ENCODE measurements at regions not wholly inside any gene's neighbourhood (a gene's known extent, or its start where the extent isn't known, plus 50 kb on each side); places are given as distances from the start of the nearest gene placed in this dataset.
"Not testable (repeated sequence)": the region's sequence is repeated elsewhere in the genome, so short reads cannot be mapped to it uniquely, and the experiment has no call there.

DNA sequence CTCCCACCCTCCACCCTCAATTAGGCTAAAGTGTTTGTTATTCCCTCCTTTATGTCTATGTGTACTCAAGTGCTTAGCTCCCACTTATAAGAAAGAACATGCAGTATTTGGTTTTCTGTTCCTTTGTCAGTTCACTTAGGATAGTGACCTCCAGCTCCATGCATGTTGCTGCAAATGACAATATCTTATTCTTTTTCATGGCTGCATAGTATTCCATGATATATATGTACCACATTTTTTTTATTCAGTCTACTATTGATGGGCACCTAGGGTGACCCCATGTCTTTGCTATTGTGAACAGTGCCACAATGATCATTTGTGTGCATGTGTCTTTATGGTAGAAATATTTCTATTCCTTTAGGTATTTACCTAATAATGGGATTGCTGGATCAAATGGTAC is 114.3 kb downstream of the DLEU7 start:
- no peak for DNase-seq

DNA sequence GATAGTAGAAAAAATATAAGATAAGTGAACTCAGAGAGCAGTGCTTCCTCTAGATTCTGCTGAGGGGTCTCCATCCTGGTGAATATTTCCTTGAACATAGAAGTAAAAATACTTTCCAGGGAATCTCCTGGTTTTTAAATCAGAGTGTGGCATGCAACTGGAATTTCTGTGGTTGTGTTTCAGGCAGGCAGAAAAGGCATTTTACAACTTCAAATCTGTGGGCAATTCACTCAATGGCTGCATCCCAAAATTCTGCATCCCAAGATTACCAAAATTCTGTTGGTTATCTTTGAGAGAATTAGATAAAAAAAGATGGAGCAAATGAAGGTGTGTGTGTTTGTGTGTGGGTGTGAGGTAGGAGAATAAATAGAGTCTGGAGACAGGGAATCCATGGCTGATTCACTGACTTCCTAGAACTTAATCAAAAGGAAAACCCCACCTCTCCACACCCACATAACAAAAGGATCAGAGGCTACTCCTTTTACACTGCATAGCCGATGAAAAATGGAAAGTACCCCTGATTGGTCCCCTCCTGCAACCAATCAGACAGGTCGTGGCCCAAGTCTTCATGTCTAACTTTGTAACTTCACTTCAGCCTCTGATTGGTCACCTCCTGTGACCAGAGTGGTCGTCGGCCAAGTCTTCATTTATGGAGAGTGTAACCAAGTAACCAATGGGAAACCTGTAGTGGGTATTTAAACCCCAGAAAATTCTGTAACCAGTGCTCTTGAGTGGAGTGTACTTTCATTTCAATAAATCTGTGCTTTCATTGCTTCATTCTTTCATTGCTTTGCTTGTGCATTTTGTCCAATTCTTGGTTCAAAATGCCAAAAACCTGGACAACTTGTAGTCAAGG is 112.8 kb downstream of the DLEU7 start:
- no peak for DNase-seq

DNA sequence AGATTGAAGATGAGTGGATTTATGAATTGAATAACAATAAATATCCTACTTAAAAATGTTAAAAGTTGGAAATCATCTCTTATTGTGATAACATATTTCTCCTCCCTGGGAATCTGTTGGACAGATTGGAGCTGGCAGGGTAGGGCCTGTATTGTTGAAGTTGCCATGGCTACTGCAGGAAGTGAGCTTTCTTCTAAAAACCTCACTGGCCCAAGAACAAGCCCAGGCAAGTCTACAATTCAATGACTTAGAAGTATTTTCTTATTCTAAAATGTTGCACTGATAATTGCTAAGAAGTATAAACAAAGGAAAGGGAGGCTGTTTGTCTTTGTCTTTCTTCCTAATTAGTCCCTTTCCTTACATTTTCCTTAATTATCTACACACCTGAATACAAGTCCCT is 112.1 kb downstream of the DLEU7 start:
- no peak for DNase-seq

DNA sequence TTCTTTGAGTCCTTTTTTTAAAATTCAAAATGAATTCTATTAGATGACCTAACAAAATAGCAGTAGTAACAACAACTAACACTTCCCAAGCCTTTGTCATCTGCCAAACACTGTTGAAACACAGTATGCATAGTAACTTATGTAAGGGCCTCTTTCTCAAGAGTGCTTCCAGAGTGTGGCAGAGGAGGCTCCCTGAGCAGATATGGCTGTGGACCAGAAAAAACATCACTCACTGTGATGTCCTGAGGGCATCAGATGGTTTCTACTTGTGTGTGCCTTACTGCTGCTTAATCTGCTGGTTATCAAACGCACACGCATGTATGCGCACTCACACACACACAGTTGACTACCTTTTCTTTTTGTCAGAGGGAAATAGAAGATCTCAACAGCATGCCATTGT is 110.8 kb downstream of the DLEU7 start:
- DNase-seq = no peak

DNA sequence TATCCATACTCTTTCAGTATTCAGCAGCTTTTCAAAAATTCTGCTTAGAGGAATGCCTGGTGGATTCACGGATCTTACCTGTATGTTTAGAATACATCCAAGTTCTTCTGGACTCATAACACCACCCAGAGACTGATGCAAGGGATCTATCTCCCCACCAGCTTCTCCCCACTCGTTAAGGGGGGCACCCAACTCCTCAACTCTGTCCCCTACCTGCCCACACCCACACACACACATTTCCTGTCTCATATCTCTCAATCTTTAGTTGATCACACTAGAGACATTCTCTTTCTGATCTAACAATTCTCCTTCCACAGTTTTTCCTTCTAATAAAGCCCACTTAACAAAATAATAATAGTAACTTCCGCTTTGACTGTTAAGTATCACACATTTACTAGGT is 110.1 kb downstream of the DLEU7 start:
- no peak for DNase-seq

DNA sequence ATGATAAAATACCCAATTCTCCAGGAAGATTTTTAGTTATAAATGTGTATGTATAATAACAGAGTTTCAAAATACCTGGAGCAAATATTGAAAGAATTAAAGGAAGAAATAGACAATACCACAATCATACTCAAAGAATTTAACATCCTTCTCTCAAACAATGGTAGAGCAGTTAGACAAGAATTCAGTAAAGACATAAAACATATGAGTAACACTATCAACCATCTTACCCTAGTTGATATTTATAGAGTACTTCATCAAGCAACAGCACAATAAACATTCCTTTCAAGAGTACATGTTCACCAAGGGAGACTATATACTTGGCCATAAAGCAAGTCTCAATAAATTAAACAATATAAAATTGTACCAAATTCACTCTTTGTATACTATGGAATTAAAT is 108.4 kb downstream of the DLEU7 start:
- no peak for DNase-seq

DNA sequence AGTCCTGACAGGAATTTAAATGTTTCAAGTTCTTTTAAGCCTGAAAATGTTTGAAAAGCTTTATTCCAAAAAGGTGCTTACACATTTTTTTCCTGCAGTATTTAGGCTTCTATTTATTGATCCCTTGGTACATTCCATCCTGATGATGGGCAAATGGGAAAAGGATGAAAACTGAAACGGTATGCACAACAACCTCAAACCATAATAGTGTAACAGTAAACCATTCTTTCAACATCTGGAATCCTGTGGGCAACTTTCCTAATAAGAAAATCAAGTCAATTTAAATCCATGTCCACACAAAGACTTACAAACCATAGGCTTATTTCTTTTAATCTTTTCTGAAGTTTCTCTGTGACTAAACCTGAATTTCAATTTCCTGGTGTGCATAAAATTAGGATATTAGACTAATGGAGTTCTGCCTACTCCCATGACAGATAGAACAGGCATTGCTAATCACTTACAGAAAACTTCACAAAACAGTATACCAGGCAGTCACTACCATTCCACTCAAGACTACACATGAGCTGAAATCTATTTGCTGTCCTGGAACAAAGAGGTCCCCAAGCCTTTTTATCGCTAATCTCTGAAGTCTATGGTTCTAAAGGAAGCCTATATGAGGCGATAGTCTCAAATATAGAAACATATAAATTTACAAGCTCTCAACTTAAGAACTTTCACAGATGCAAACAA is 103.3 kb downstream of the DLEU7 start:
- DNase-seq = no peak

DNA sequence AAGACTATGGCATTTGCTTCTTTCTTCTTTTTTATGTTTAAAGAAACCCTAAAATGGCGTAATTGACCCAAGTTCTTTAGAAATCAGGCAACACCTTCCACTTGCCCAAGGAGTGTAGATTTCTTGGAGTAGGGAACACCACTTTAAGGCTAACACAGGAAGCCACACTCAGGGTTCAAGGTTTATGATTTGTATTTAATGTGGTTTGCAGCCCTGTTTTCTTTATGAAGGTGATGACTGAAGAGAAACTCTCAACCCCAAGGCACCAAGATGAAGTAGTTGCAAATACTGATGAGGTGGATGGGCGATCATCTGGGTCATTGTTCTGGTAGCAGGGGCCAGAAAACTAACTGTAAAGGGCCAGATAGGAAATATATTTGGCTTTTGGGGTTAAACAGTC is 101.1 kb downstream of the DLEU7 start:
- DNase-seq = no peak

DNA sequence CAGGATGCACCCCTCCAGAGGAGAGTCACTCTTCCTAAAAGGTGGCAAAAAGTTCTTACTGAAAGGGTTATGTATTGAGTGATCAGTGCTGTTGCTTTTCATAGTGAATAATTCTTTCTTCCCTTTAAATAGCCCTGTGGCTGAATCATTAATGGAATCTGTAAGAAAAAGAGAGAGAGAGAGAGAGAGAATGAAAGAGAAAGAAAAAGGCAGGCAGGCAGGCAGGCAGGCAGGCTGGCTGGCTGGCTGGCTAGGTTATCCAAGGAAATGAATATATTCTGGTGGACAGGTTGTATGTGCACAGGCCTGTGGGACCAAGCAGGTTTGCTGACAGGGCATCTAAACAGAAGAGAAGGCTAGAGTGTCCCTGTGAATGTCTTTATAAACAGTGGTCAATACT is 100.5 kb downstream of the DLEU7 start:
- DNase-seq = no peak

DNA sequence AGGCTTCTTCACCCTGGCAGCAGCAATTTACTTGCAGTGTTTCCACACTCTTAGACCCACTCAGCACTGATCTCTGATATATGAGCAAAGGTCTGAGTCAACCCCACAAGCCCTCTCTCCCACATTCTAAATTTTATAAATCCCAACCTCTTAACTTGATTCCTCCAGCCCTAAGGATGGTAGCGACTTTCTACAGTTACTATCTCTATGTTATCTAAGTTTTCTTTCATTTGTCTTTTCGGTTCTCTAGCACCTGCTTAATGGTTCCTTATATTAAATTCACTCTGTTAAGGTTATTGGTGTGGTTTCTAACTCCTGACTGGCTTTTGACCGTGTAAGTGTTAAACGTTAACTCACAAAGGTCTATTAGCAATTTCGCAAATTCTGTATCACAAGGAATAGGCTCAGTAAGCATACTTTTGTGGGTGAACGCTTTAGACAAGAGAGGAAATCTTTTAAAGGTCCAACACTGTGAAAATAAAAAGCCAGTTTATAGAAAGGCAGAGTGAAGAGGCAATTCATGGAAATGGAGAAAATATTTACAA is 99.3 kb downstream of the DLEU7 start:
- DNase-seq = no peak

DNA sequence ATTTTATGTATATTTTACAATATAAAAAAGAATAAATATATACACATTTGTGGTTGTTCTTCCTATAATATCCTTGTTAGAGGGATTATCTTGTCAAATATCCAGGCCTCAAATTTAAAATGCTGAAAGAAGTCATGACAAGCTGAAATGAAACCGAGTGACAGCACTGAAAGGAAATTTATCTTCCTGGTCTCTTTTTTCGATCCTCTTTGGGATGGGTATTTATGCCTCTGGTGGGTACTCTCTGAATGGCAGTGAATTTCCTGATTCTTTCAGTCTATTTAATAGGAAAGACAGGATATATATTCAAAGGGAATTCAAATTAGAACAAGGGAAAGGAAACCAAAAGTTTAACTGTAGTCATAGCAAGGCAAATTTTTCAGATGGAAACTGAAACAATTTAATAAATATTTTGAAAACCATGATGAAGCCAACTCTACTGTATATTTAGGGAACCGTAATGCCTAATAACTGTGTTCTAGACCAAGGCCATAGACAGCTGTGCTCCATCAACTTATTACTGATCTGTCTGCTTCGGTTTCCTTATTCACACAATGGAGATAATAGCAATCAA is 97.9 kb downstream of the DLEU7 start:
- no peak for DNase-seq

DNA sequence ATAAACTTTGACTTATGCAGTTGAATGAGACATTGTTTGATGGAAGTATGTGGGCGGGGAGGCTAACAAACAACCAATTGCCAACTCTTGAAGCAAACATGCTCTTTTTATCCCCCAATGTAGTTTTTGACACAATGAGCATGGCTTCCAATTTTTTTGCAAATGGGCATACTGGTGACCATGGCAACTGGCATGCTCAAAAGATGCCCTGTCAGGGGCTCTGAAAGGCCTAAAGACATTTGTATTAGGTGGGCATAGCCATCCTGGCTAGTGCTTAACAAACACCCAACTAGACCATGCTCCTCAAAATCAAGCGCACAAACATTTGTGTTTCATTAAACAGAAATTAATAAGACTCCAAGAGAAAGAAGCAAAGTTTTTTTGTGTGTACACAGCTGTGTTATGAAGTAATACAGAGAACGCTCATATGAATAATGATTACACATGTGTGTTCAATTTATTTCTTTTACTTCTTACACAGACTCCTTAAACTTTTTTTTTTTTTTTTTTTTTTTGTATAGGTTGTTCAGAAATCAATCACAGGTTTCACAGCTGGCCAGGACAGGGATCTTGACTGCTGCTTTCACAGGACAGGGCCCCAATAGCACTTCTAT is 95.6 kb downstream of the DLEU7 start:
- no peak for DNase-seq

DNA sequence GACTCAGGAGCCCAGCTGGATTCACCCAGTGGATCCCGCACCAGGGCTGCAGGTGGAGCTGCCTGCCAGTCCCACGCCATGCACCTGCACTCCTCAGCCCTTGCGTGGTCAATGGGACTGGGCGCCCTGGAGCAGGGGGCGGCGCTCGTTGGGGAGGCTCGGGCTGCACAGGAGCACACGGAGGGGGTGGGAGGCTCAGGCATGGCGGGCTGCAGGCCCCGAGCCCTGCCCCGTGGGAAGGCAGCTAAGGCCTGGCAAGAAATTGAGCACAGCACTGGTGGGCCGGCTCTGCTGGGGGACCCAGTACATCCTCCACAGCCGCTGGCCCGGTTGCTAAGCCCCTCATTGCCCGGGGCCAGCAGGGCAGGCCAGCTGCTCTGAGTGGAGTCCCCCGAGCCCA is 90.3 kb downstream of the DLEU7 start:
- not testable (repeated sequence) for DNase-seq

DNA sequence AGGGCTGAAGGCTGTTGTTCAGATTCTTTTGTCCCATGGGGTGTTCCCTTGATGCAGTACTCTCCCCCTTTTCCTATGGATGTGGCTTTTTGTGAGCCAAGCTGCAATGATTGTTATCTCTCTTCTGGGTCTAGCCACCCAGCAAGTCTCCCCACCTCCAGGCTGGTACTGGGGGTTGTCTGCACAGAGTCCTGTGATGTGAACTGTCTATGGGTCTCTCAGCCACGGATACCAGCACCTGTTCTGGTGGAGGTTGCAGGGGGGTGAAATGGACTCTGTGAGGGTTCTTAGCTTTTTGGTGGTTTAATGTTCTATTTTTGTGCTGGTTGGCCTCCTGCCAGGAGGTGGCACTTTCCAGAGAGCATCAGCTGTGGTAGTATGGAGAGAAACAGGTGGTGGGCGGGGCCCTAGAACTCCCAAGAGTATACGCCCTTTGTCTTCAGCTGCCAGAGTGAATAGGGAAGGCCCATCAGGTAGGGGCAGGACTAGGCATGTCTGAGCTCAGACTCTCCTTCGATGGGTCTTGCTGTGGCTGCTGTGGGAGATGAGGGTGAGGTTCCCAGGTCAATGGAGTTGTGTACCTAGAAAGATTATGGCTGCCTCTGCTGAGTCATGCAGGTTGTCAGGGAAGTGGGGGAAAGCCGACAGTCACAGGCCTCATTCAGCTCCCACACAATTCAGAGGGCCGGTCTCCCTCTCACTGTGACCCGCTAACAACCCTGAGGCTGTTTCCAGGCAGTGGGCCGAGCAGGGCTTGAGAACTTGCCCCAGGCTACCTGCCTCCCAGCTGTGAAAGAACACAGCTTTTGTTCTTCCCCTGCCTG is 87.4 kb downstream of the DLEU7 start:
- DNase-seq = not testable (repeated sequence)

DNA sequence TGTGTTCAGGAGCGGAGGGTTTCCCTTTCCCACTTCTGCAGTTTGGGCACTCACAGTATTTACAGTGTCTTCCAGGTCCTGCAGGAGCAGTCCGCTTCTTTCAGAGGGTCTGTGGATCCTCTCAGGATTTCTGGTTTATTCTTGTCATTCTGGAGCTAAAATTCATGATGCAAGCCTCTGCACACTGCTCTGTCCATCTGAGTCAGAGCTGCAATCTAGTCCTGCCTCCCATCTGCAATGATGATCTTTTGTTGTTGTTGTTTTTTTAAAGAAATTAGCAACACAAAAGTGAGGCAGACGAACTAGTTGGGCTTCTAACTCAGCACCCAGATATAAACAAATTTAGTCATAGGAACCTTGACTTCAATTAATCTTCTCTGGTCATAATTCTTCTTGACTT is 86.5 kb downstream of the DLEU7 start:
- DNase-seq = no peak

DNA sequence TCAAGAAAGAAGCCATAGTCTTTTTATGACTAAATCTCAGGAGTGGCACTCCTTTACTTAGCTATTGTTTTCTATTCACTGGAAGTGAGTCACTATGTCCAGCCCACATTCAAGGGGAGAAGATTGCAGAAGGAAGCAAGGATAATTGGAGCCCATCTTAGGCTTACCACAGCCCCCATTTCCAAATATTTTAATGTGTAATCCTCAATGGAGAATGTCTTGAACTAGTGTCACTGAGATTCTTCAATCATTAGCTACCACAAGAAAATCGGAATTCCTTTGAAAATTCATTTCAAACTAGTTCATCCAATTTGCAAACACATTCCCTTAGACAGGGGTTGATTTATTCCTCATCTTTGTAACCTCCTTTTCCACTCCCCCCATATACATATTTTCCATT is 84.7 kb downstream of the DLEU7 start:
- no peak for DNase-seq

DNA sequence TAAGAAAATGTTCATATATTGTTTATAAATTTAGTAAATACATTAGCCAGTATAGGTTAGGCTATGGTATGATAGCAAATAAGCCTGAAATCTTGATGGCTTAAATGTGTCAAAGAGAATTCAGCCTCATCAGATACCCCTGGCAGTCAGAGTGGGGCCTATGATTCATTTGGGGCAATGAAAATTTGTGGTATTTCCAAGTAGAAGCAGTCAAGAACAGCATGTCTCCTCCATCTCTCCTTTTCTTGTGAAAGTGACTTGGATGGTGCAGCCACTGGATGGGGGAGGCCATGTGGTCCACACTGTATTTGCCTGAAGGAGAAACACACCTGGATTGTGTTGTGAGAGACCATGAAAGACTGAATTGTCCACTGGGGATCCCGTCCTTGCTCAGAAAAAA is 82.7 kb downstream of the DLEU7 start:
- no peak for DNase-seq

DNA sequence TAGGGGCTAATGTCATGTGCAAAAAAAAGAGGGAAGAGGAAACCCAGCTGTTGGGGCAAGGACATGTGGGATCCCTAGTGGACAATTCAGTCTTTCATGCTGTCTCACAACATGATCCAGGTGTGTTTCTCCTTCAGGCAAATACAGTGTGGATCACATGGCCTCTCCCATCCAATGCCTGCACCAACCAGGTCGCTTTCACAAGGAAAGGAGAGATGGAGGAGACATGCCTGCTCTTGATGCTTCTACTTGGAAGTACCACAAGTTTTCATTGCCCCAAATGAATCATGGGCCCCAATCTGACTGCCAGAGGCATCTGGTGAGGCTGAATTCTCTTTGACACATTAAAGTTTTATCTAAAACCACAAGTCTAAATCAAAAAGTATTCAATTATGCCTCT is 82.1 kb downstream of the DLEU7 start:
- DNase-seq = no peak

DNA sequence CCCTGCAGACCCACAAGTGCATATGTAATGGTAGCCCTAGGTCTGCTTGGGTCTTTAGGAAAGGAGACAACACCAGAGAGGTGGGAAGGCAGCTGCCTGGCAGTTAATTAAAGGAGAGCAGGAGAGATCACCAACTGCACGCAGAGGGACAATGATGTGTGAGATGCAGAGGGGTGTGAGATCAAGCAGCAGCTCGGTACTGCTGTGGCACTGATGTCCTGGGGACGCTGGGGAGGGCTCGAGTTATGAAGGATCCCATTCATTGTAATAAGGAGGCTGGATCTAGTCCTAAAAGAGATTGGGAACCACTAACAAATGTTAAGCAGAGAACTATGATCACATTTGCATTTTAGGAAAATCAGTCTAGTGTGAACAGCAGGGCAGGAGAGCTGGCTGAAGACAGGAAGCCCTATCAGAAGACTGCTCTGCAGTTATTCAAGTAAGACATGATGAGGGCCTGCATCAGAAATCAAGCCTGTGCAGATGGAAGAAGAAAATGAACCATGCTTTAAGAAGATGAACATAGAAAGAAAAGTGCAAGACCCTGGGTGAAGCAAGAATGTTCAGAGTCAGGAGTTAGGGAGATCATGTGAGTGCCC is 80.4 kb downstream of the DLEU7 start:
- DNase-seq = no peak

DNA sequence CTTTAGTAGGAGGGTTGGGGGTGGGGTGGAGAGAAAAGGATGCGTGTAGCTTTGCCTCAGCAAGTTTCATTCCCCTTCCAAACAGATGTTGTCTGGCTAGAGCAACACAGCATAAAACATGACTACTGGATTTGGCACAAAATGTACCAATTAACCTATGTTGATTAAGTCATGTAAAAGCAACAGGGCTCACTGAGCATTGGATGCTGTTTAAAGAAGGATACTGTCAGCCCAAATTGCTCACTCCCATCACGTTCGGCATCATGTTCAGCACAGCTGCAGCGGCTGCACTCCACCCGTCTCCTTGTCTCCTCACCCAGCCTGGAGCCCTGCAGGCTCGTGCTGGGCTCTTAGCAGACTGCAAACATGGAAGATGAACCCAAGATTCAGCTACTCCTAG is 77.5 kb downstream of the DLEU7 start:
- no peak for DNase-seq

DNA sequence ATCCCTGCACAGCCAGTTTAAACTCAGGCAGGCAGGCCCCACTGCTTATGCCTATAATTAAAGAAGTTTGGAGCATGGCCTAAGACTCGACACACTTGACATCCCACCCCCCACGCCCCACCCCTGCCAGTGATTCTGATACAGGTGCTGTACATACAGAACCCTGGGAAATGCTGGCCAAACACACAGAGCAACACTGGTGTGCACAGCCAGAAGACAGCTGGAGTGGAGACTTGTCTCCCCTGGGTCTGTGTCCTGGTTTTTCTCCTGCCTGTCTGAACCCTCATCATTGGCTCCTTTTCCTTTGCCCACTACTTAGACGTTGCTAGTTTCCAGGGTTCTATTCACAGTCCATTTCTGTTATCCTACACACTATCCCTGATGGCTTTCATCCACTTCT is 76.8 kb downstream of the DLEU7 start:
- DNase-seq = no peak

DNA sequence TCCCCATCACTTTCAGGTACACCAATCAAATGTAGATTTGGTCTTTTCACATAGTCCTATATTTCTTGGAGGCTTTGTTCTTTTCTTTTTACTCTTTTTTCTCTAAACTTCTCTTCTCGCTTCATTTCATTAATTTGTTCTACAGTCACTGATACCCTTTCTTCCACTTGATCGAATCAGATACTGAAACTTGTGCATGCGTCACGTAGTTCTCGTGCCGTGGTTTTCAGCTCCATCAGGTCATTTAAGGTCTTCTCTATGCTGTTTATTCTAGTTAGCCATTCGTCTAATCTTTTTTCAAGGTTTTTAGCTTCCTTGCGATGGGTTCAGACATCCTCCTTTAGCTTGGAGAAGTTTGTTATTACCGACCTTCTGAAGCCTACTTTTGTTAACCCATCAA is 70.6 kb downstream of the DLEU7 start:
- DNase-seq = not testable (repeated sequence)
